T-helper 2 cell (primary cell): ENCODE measurements at regions not wholly inside any gene's neighbourhood (a gene's known extent, or its start where the extent isn't known, plus 50 kb on each side); places are given as distances from the start of the nearest gene placed in this dataset.

Experiments
- DNase-seq, 5 experiments: peaks; one replicate each; pipeline versions ENCODE4 v3.0.0 to v3.0.0-alpha.2; 2012 to 2022

- DNase-seq, result no peak
Measured at GRCh38 chr4:106676173-106676921, 307.8 kb upstream of the GIMD1 start.

- DNase-seq, result no peak
Measured at GRCh38 chr4:106671716-106672115, 303.1 kb upstream of the GIMD1 start.

GRCh38 chr4:106670976-106671375 is 302.4 kb upstream of the GIMD1 start:
- no peak for DNase-seq

GRCh38 chr4:106659371-106659770 is 290.8 kb upstream of the GIMD1 start:
- no peak for DNase-seq

- DNase-seq, result no peak
Measured at GRCh38 chr4:106652095-106652494, 283.5 kb upstream of the GIMD1 start.

- DNase-seq, result no peak
Measured at GRCh38 chr4:106650701-106651100, 282.1 kb upstream of the GIMD1 start.

GRCh38 chr4:106647451-106647850 is 278.9 kb upstream of the GIMD1 start:
- no peak for DNase-seq

GRCh38 chr4:106629268-106629625 is 260.7 kb upstream of the GIMD1 start:
- no peak for DNase-seq

- no peak for DNase-seq
Measured at GRCh38 chr4:106628586-106629267, 260.1 kb upstream of the GIMD1 start.

- DNase-seq, result no peak
Measured at GRCh38 chr4:106627051-106627450, 258.5 kb upstream of the GIMD1 start.

GRCh38 chr4:106624671-106625070 is 256.1 kb upstream of the GIMD1 start:
- DNase-seq, result no peak

- no peak for DNase-seq
Measured at GRCh38 chr4:106618956-106619355, 250.4 kb upstream of the GIMD1 start.

GRCh38 chr4:106615961-106616360 is 247.4 kb upstream of the GIMD1 start:
- no peak for DNase-seq

GRCh38 chr4:106615410-106615945 is 246.9 kb upstream of the GIMD1 start:
- DNase-seq, result no peak

GRCh38 chr4:106614441-106614840 is 245.9 kb upstream of the GIMD1 start:
- no peak for DNase-seq

- no peak for DNase-seq
Measured at GRCh38 chr4:106609917-106610316, 241.3 kb upstream of the GIMD1 start.

- no peak for DNase-seq
Measured at GRCh38 chr4:106607558-106607957, 239.0 kb upstream of the GIMD1 start.

GRCh38 chr4:106604319-106605051 is 235.9 kb upstream of the GIMD1 start:
- no peak for DNase-seq

GRCh38 chr4:106603471-106603870 is 234.9 kb upstream of the GIMD1 start:
- no peak for DNase-seq

- DNase-seq, result no peak
Measured at GRCh38 chr4:106602711-106603110, 234.1 kb upstream of the GIMD1 start.

- no peak for DNase-seq
Measured at GRCh38 chr4:106601519-106601918, 232.9 kb upstream of the GIMD1 start.

- no peak for DNase-seq
Measured at GRCh38 chr4:106595906-106596305, 227.3 kb upstream of the GIMD1 start.

- no peak for DNase-seq
Measured at GRCh38 chr4:106594291-106594952, 225.8 kb upstream of the GIMD1 start.
